HEK293 (cell line): ENCODE measurements at regions not wholly inside any gene's neighbourhood (a gene's known extent, or its start where the extent isn't known, plus 50 kb on each side); places are given as distances from the start of the nearest gene placed in this dataset.

Experiments used
- CTCF ChIA-PET: fragments of 350-600 bp; formaldehyde crosslinking; extraction: SDS; loops from one replicate; lab custom pipeline; 2021; ENCODE audit warnings: antibody characterized with exemption; lab: Yijun Ruan, JAX
- POLR2A ChIA-PET: fragments of 300-600 bp; formaldehyde crosslinking; extraction: SDS; loops from one replicate; lab custom pipeline; 2020; ENCODE audit warnings: antibody characterized with exemption, inconsistent platforms; lab: Yijun Ruan, JAX
- H3K27ac ChIP-seq: fragments of 200-500 bp; sonication (Bioruptor generic); 2 replicates; pipeline ENCODE4 v1.5.1; 2014; ENCODE audit warnings: low read depth, low read length, control low read depth, inconsistent platforms; ENCODE audit errors: extremely low read depth
- H3K36me3 ChIP-seq, 2 experiments: fragments of 200-500 bp in 1 of 2; sonication (Bioruptor generic) in 1 of 2; 1 replicate in 1 of 2; 2 replicates in 1 of 2; pipeline ENCODE4 v1.5.1; 2014 to 2017; ENCODE audit warnings: inconsistent platforms in 2 of 2, low read length in 2 of 2; ENCODE audit not compliant: control insufficient read depth in 2 of 2, insufficient read depth in 1 of 2
- H3K4me1 ChIP-seq: fragments of 200-500 bp; sonication (Bioruptor generic); 2 replicates; pipeline ENCODE4 v1.5.1; 2014; ENCODE audit warnings: mild to moderate bottlenecking, low read length, inconsistent platforms; ENCODE audit not compliant: control insufficient read depth, insufficient read depth
- H3K4me3 ChIP-seq: 2 replicates; pipeline ENCODE4 v1.5.1; 2011; ENCODE audit warnings: low read depth, mild to moderate bottlenecking, control low read depth, low read length, moderate library complexity
- H3K9me3 ChIP-seq: fragments of 200-500 bp; sonication (Bioruptor generic); 2 replicates; pipeline ENCODE4 v1.5.1; 2014; ENCODE audit warnings: low read depth, low read length, inconsistent platforms; ENCODE audit not compliant: control insufficient read depth, insufficient read depth
- HOXA7 ChIP-seq: sonication (generic); formaldehyde crosslinking; IDR thresholded peaks from 2 replicates; pipeline ENCODE4 v1.8.1; 2022; ENCODE audit warnings: missing genetic modification reagents, borderline replicate concordance
- SALL2 ChIP-seq: fragments of 450-650 bp; formaldehyde crosslinking; IDR thresholded peaks from 2 replicates; pipeline ENCODE4 v1.5.0; 2017; ENCODE audit warnings: missing biosample characterization, mild to moderate bottlenecking, missing genetic modification characterization, borderline replicate concordance
- ZBTB26 ChIP-seq: fragments of 450-650 bp; formaldehyde crosslinking; optimal IDR thresholded peaks from 2 replicates; pipeline ENCODE3; 2016; ENCODE audit warnings: missing biosample characterization, mild to moderate bottlenecking, missing genetic modification characterization
- ZBTB7A ChIP-seq: fragments of 450-650 bp; formaldehyde crosslinking; IDR thresholded peaks from 2 replicates; pipeline ENCODE4 v1.5.1; 2016; ENCODE audit warnings: low read depth, missing biosample characterization, missing genetic modification characterization
- ZNF133 ChIP-seq: fragments of 450-650 bp; formaldehyde crosslinking; IDR thresholded peaks from 2 replicates; pipeline ENCODE4 v1.5.1; 2016; ENCODE audit warnings: missing biosample characterization, missing genetic modification characterization
- ZNF202 ChIP-seq: fragments of 450-650 bp; formaldehyde crosslinking; IDR thresholded peaks from 2 replicates; pipeline ENCODE4 v1.5.1; 2016; ENCODE audit warnings: missing biosample characterization, missing genetic modification characterization, borderline replicate concordance
- ZNF221 ChIP-seq: fragments of 450-650 bp; formaldehyde crosslinking; IDR thresholded peaks from 2 replicates; pipeline ENCODE4 v1.5.1; 2017; ENCODE audit warnings: missing biosample characterization, missing genetic modification characterization, borderline replicate concordance
- ZNF23 ChIP-seq: fragments of 450-650 bp; formaldehyde crosslinking; IDR thresholded peaks from 2 replicates; pipeline ENCODE4 v1.5.1; 2016; ENCODE audit warnings: missing biosample characterization, missing genetic modification characterization, borderline replicate concordance
- ZNF324 ChIP-seq: fragments of 450-650 bp; formaldehyde crosslinking; IDR thresholded peaks from 2 replicates; pipeline ENCODE4 v1.5.1; 2016; ENCODE audit warnings: missing biosample characterization, missing genetic modification characterization
- ZNF350 ChIP-seq: fragments of 450-650 bp; formaldehyde crosslinking; IDR thresholded peaks from 2 replicates; pipeline ENCODE4 v1.5.0; 2017; ENCODE audit warnings: missing biosample characterization, mild to moderate bottlenecking, missing genetic modification characterization
- ZNF501 ChIP-seq: fragments of 450-650 bp; formaldehyde crosslinking; IDR thresholded peaks from 2 replicates; pipeline ENCODE4 v1.5.1; 2016; ENCODE audit warnings: missing biosample characterization, missing genetic modification characterization
- ZNF585B ChIP-seq: fragments of 450-650 bp; formaldehyde crosslinking; IDR thresholded peaks from 2 replicates; pipeline ENCODE4 v1.5.1; 2016; ENCODE audit warnings: missing biosample characterization, missing genetic modification characterization
- ZNF624 ChIP-seq: fragments of 450-650 bp; formaldehyde crosslinking; IDR thresholded peaks from 2 replicates; pipeline ENCODE4 v1.5.1; 2017; ENCODE audit warnings: missing biosample characterization, missing genetic modification characterization
- ZNF670 ChIP-seq: fragments of 450-650 bp; formaldehyde crosslinking; IDR thresholded peaks from 2 replicates; pipeline ENCODE4 v1.5.1; 2016; ENCODE audit warnings: missing biosample characterization, missing genetic modification characterization, low read depth
- ZNF701 ChIP-seq: fragments of 450-650 bp; formaldehyde crosslinking; IDR thresholded peaks from 2 replicates; pipeline ENCODE4 v1.5.1; 2016; ENCODE audit warnings: missing biosample characterization, missing genetic modification characterization
- ZNF768 ChIP-seq: fragments of 450-650 bp; formaldehyde crosslinking; IDR thresholded peaks from 2 replicates; pipeline ENCODE4 v1.5.1; 2018; ENCODE audit warnings: missing biosample characterization, mild to moderate bottlenecking, missing genetic modification characterization
- TF ChIP-seq, protein P1 (sequence below): fragments of 450-650 bp; formaldehyde crosslinking; IDR thresholded peaks from 2 replicates; pipeline ENCODE4 v1.5.1; 2016; ENCODE audit warnings: missing biosample characterization, missing genetic modification characterization
- TF ChIP-seq, protein P2 (sequence below): fragments of 450-650 bp; formaldehyde crosslinking; IDR thresholded peaks from 2 replicates; pipeline ENCODE4 v1.5.0; 2017; ENCODE audit warnings: missing biosample characterization, missing genetic modification characterization, borderline replicate concordance

DNA sequence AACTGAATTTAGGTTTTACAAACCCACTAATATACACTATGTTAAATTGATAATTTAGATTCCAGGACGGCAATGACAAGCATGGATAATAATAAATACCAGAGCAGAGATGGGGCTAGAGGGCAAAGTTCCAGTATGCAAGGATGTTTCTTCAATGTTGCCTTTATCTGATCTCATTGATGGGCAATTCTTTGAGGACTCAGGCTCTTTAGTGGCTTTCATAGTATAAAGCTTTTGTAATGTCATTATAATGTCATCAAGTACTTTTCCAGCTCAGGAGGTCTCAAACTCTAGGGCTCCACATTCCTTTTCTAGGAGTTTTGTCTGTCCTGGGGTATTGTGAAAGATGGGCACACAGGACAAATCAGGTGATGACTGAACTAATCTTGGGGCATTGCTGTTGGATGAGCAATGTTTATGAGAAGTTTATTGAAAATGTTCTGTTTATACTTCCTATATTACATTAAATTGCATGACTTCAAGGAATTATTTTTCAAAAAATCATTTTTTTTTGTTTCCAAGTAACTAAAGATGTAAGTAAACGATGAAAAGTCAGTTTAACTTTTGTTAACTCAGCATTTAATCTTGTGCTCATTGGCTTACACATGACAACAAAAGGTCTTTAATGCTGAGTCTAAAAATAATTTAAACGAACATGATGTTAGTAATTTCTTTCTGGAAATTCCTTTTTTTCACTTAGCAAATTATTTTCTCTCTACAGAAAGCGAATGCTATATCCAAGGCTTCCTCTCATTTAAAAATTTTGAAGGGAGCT is 116.4 kb downstream of the OXSM start (continued):
- TF ChIP-seq ZBTB26 (no peak), HOXA7 (CRISPR knock-in tag) (no peak), ZNF501 (tag by site-specific recombination) (no peak)
- TF ChIP-seq, protein P1, sequence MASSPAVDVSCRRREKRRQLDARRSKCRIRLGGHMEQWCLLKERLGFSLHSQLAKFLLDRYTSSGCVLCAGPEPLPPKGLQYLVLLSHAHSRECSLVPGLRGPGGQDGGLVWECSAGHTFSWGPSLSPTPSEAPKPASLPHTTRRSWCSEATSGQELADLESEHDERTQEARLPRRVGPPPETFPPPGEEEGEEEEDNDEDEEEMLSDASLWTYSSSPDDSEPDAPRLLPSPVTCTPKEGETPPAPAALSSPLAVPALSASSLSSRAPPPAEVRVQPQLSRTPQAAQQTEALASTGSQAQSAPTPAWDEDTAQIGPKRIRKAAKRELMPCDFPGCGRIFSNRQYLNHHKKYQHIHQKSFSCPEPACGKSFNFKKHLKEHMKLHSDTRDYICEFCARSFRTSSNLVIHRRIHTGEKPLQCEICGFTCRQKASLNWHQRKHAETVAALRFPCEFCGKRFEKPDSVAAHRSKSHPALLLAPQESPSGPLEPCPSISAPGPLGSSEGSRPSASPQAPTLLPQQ (tag by site-specific recombination) = no peak

GRCh38 chr3:25907081-25907480 is 117.2 kb downstream of the OXSM start:
- ChIA-PET POLR2A (no interaction called here), CTCF (interaction anchor here (0.5 to 0.8 kb wide), 2 partner anchors 259 to 512 kb away, joined by 3 to 4 read pairs; no protein-coding TSS in a partner anchor)
- no peaks in the 10 kb centered on the region for H3K36me3 ChIP-seq
- no peak overlapping the region for H3K27ac ChIP-seq
- H3K4me3 ChIP-seq = no peak overlapping the region
- no peaks in the 10 kb centered on the region for H3K4me1 ChIP-seq
- H3K9me3 ChIP-seq = no peaks in the 10 kb centered on the region
- TF ChIP-seq ZNF701 (tag by site-specific recombination) (no peak), ZNF202 (tag by site-specific recombination) (no peak), ZNF624 (no peak), ZNF670 (tag by site-specific recombination) (no peak), HOXA7 (CRISPR knock-in tag) (no peak), ZBTB7A (tag by site-specific recombination) (no peak), ZNF133 (tag by site-specific recombination) (no peak), ZNF350 (tag by site-specific recombination) (no peak), ZNF324 (tag by site-specific recombination) (no peak), ZNF221 (tag by site-specific recombination) (no peak), SALL2 (tag by site-specific recombination) (no peak), ZNF768 (tag by site-specific recombination) (no peak), ZBTB26 (no peak), ZNF585B (tag by site-specific recombination) (no peak), ZNF23 (tag by site-specific recombination) (no peak)
- TF ChIP-seq, protein P1 (tag by site-specific recombination) = no peak
- TF ChIP-seq, protein P2, sequence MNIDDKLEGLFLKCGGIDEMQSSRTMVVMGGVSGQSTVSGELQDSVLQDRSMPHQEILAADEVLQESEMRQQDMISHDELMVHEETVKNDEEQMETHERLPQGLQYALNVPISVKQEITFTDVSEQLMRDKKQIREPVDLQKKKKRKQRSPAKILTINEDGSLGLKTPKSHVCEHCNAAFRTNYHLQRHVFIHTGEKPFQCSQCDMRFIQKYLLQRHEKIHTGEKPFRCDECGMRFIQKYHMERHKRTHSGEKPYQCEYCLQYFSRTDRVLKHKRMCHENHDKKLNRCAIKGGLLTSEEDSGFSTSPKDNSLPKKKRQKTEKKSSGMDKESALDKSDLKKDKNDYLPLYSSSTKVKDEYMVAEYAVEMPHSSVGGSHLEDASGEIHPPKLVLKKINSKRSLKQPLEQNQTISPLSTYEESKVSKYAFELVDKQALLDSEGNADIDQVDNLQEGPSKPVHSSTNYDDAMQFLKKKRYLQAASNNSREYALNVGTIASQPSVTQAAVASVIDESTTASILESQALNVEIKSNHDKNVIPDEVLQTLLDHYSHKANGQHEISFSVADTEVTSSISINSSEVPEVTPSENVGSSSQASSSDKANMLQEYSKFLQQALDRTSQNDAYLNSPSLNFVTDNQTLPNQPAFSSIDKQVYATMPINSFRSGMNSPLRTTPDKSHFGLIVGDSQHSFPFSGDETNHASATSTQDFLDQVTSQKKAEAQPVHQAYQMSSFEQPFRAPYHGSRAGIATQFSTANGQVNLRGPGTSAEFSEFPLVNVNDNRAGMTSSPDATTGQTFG = no peak
